ENCODE measurements at regions not wholly inside any gene's neighbourhood (a gene's known extent, or its start where the extent isn't known, plus 50 kb on each side); places are given as distances from the start of the nearest gene placed in this dataset.

DNA sequence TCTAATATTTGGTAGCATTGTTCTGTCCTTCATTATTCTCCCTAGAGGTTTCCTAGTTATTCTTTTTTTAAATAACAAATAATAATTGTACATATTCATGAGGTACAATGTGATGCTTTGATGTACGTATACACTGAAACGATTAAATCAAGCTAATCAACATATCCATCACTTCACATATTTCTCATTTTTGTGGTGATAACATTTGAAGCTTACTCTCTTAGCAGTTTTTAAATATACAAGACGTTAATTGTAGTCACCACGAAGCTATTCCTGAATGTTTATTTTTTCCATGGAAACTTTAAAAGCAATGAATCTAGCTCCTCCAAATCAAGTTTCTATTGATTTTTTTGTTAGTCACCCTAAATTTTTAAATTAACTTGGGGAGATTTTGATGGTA is 81.1 kb upstream of the PRNP start:
- intact Hi-C loops (cut with micrococcal nuclease), result loop anchor here (5.0 kb wide), 1 partner anchor 352 kb away; no protein-coding TSS in a partner anchor
- H4K20me1 ChIP-seq (replicated peaks; ENCODE audit: control insufficient read depth, extremely low read depth, insufficient read depth, low read length), result no peaks in the 10 kb centered on the region
- H3K4me1 ChIP-seq (ENCODE audit: control insufficient read depth, extremely low read depth, insufficient read depth, low read length), result no peaks in the 10 kb centered on the region
- ChIA-PET POLR2A (interaction anchor here (0.6 kb wide), 1 partner anchor 121 kb away, joined by 11 read pairs; no protein-coding TSS in a partner anchor), CTCF (interaction anchor here (0.8 to 2.9 kb wide), 9 partner anchors 8 to 496 kb away, joined by 3 to 22 read pairs (median 3); partner anchors contain the start of gene PRND)
- no peak for FAIRE-seq
- H3K9ac ChIP-seq (replicated peaks; ENCODE audit: extremely low read depth, insufficient read depth, low read length), result no peak overlapping the region
- no peak for DNase-seq (ENCODE audit: low read depth, low spot score)
- BruUV-seq (replicated peaks), result no TSS peak
- no peak overlapping the region for H3K27ac ChIP-seq (ENCODE audit: insufficient read depth, low read depth, low read length)
- H3K27me3 ChIP-seq (ENCODE audit: control insufficient read depth in 2 of 2, insufficient read depth in 2 of 2, low read length in 2 of 2), result peaks cover 25 to 44% of the 10 kb centered on the region in 2 experiments
- TF ChIP-seq MYC (IDR thresholded peaks at IDR 0.05; ENCODE audit: low read depth, low read length), result no peak
- TF ChIP-seq, protein P1, sequence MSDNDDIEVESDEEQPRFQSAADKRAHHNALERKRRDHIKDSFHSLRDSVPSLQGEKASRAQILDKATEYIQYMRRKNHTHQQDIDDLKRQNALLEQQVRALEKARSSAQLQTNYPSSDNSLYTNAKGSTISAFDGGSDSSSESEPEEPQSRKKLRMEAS (IDR thresholded peaks at IDR 0.05; ENCODE audit: insufficient read depth, insufficient read length), result no peak
- TF ChIP-seq POLR2A (IDR thresholded peaks at IDR 0.05; ENCODE audit: low read depth, low read length), result no peak
- TF ChIP-seq EZH2 (IDR thresholded peaks at IDR 0.05; ENCODE audit: borderline replicate concordance, low read depth, low read length, severe bottlenecking), result no peak
- TF ChIP-seq, protein P2, sequence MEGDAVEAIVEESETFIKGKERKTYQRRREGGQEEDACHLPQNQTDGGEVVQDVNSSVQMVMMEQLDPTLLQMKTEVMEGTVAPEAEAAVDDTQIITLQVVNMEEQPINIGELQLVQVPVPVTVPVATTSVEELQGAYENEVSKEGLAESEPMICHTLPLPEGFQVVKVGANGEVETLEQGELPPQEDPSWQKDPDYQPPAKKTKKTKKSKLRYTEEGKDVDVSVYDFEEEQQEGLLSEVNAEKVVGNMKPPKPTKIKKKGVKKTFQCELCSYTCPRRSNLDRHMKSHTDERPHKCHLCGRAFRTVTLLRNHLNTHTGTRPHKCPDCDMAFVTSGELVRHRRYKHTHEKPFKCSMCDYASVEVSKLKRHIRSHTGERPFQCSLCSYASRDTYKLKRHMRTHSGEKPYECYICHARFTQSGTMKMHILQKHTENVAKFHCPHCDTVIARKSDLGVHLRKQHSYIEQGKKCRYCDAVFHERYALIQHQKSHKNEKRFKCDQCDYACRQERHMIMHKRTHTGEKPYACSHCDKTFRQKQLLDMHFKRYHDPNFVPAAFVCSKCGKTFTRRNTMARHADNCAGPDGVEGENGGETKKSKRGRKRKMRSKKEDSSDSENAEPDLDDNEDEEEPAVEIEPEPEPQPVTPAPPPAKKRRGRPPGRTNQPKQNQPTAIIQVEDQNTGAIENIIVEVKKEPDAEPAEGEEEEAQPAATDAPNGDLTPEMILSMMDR (IDR thresholded peaks at IDR 0.05; ENCODE audit: extremely low read depth in 1 of 2, insufficient read depth in 1 of 2, low read depth in 1 of 2, low read length in 2 of 2), result no peak
- no peak for TF ChIP-seq FOS (IDR thresholded peaks at IDR 0.05; ENCODE audit: borderline replicate concordance, insufficient read depth, low read length)
- no peak for TF ChIP-seq GATA2 (IDR thresholded peaks at IDR 0.05; ENCODE audit: insufficient read depth, insufficient read length, low read depth, low read length)
- no peak for TF ChIP-seq POLR2AphosphoS5 (IDR thresholded peaks at IDR 0.05; ENCODE audit: insufficient read depth, low read depth, low read length)
- TF ChIP-seq JUN (IDR thresholded peaks at IDR 0.05; ENCODE audit: borderline replicate concordance, insufficient read depth, insufficient read length, low read depth), result no peak
- dilution Hi-C loops (cut with MboI; ENCODE audit: extremely low pct_ligation_motif_present, low sequenced_read_pairs), result no loop called here
- H2AFZ ChIP-seq (ENCODE audit: low read depth, low read length), result no peak overlapping the region
- no peak overlapping the region for H3K4me3 ChIP-seq (replicated peaks in 1 of 3; ENCODE audit: insufficient read depth in 1 of 3, low read depth in 1 of 3, low read length in 3 of 3)
- no peaks in the 10 kb centered on the region for H3K9me1 ChIP-seq (replicated peaks; ENCODE audit: control insufficient read depth, extremely low read depth, insufficient read depth, low read length)
- no peaks in the 10 kb centered on the region for H3K79me2 ChIP-seq (ENCODE audit: control insufficient read depth, insufficient read depth, low read length)
- H3K36me3 ChIP-seq (ENCODE audit: control insufficient read depth in 2 of 2, extremely low read depth in 1 of 2, insufficient read depth in 2 of 2, low read length in 2 of 2), result no peaks in the 10 kb centered on the region
- H3K9me3 ChIP-seq (replicated peaks; ENCODE audit: control insufficient read depth, insufficient read depth, low read length), result no peaks in the 10 kb centered on the region
- H3K4me2 ChIP-seq (ENCODE audit: insufficient read depth, low read length), result no peak overlapping the region
